Gastrocnemius medialis (tissue), 4 donors: ENCODE measurements at regions not wholly inside any gene's neighbourhood (a gene's known extent, or its start where the extent isn't known, plus 50 kb on each side); places are given as distances from the start of the nearest gene placed in this dataset.

Experiments
- CTCF ChIP-seq, 5 experiments: fragments of 450-650 bp in 3 of 5; fragments of 200-600 bp in 2 of 5; sonication (generic) in 2 of 5; IDR thresholded peaks in 4 of 5; conservative IDR thresholded peaks in 1 of 5; 1 replicate in 4 of 5; 2 replicates in 1 of 5; pipeline ENCODE4 v1.5.1; 2016 to 2019; ENCODE audit warnings: antibody characterized with exemption in 5 of 5, mild to moderate bottlenecking in 3 of 5, moderate library complexity in 3 of 5
- POLR2A ChIP-seq, 2 donors: fragments of 450-650 bp; IDR thresholded peaks; one replicate each; pipeline ENCODE4 v1.6.1; 2017; ENCODE audit warnings: antibody characterized with exemption in 2 of 2, mild to moderate bottlenecking in 2 of 2, moderate library complexity in 2 of 2

GRCh38 chr14:61116369-61116768 lies 135.3 kb downstream of the SLC38A6 start:
- TF ChIP-seq CTCF (IDR thresholded peaks at IDR 0.05 in 4 of 5, conservative IDR thresholded peaks at IDR 0.05 in 1 of 5): no peak
- TF ChIP-seq POLR2A (IDR thresholded peaks at IDR 0.05): no peak
